Mesenchymal stem cell (in vitro differentiated cells and primary cell): ENCODE measurements at regions not wholly inside any gene's neighbourhood (a gene's known extent, or its start where the extent isn't known, plus 50 kb on each side); places are given as distances from the start of the nearest gene placed in this dataset. TPM values are rescaled to one million over a fixed set of nuclear protein-coding genes. Genes with fewer than 3 reads are reported as not detected.

ENCODE experiments used
- small RNA-seq: library from polyadenylated mRNA; stranded (forward); fragments of <200 nt; extraction: miRNeasy Mini kit (QIAGEN cat#:217004); gene quantifications from one replicate; pipeline ENCODE3, GENCODE V24; 2013; ENCODE audit warnings: low read depth

Small RNA genes lying in the stretch of these regions (small RNA-seq; reads per million reads assigned to genes)
- gene AC024255.1 = not detected
